ENCODE measurements at regions not wholly inside any gene's neighbourhood (a gene's known extent, or its start where the extent isn't known, plus 50 kb on each side); places are given as distances from the start of the nearest gene placed in this dataset.
A peak's percentile ranks its signal among the peaks of the same experiment; 100 is the strongest.

- Histone ChIP-seq H3K9me3 (ENCODE audit: control insufficient read depth in 2 of 2, insufficient read depth in 1 of 2, low read length in 1 of 2) (no peaks in the 10 kb centered on the region), H3K27ac (ENCODE audit: low read depth in 1 of 2, low read length in 1 of 2) (no peak overlapping the region), H3K36me3 (ENCODE audit: control insufficient read depth in 2 of 2, insufficient read depth in 2 of 2, low read length in 1 of 2) (no peaks in the 10 kb centered on the region), H3K27me3 (ENCODE audit: control insufficient read depth in 2 of 2, insufficient read depth in 1 of 2, low read length in 1 of 2) (no peaks in the 10 kb centered on the region), H3K4me1 (ENCODE audit: control insufficient read depth in 2 of 2, insufficient read depth in 2 of 2, low read length in 2 of 2) (no peaks in the 10 kb centered on the region), H3K4me3 (ENCODE audit: low read length in 2 of 2) (no peak overlapping the region)
- DNase-seq (ENCODE audit: low read depth in 6 of 9, low spot score in 9 of 9): peak in 1 of 9 donors; percentile 9
Observed at GRCh38 chr1:193701759-193702158, 515.3 kb upstream of the B3GALT2 start.

- Histone ChIP-seq H3K4me3 (ENCODE audit: low read length in 2 of 2) (no peak overlapping the region), H3K27me3 (ENCODE audit: control insufficient read depth in 2 of 2, insufficient read depth in 1 of 2, low read length in 1 of 2) (no peaks in the 10 kb centered on the region), H3K27ac (ENCODE audit: low read depth in 1 of 2, low read length in 1 of 2) (no peak overlapping the region), H3K36me3 (ENCODE audit: control insufficient read depth in 2 of 2, insufficient read depth in 2 of 2, low read length in 1 of 2) (no peaks in the 10 kb centered on the region), H3K4me1 (ENCODE audit: control insufficient read depth in 2 of 2, insufficient read depth in 2 of 2, low read length in 2 of 2) (no peaks in the 10 kb centered on the region), H3K9me3 (ENCODE audit: control insufficient read depth in 2 of 2, insufficient read depth in 1 of 2, low read length in 1 of 2) (no peaks in the 10 kb centered on the region)
- 95% methylated on average over 3 of the region's 3 CpGs for WGBS
- DNase-seq (ENCODE audit: low read depth in 6 of 9, low spot score in 9 of 9): no peak
Observed at GRCh38 chr1:193700710-193701355, 514.4 kb upstream of the B3GALT2 start.

- 98% methylated on average over 4 of the region's 4 CpGs for WGBS
Observed at GRCh38 chr1:193699261-193699660, 512.8 kb upstream of the B3GALT2 start.

GRCh38 chr1:193697776-193698175 lies 511.4 kb upstream of the B3GALT2 start:
- H3K27ac ChIP-seq (ENCODE audit: low read depth in 1 of 2, low read length in 1 of 2): no peak overlapping the region
- no peak for DNase-seq (ENCODE audit: low read depth in 6 of 9, low spot score in 9 of 9)
- 95% methylated on average over 3 of the region's 3 CpGs for WGBS
- H3K36me3 ChIP-seq (ENCODE audit: control insufficient read depth in 2 of 2, insufficient read depth in 2 of 2, low read length in 1 of 2): no peaks in the 10 kb centered on the region
- no peak overlapping the region for H3K4me3 ChIP-seq (ENCODE audit: low read length in 2 of 2)
- no peaks in the 10 kb centered on the region for H3K27me3 ChIP-seq (ENCODE audit: control insufficient read depth in 2 of 2, insufficient read depth in 1 of 2, low read length in 1 of 2)
- no peaks in the 10 kb centered on the region for H3K4me1 ChIP-seq (ENCODE audit: control insufficient read depth in 2 of 2, insufficient read depth in 2 of 2, low read length in 2 of 2)
- no peaks in the 10 kb centered on the region for H3K9me3 ChIP-seq (ENCODE audit: control insufficient read depth in 2 of 2, insufficient read depth in 1 of 2, low read length in 1 of 2)

More at GRCh38 chr1:193699261-193699660, 512.8 kb upstream of the B3GALT2 start:
- Histone ChIP-seq H3K4me3 (ENCODE audit: low read length in 2 of 2) (no peak overlapping the region), H3K4me1 (ENCODE audit: control insufficient read depth in 2 of 2, insufficient read depth in 2 of 2, low read length in 2 of 2) (no peaks in the 10 kb centered on the region), H3K27me3 (ENCODE audit: control insufficient read depth in 2 of 2, insufficient read depth in 1 of 2, low read length in 1 of 2) (no peaks in the 10 kb centered on the region), H3K9me3 (ENCODE audit: control insufficient read depth in 2 of 2, insufficient read depth in 1 of 2, low read length in 1 of 2) (no peaks in the 10 kb centered on the region), H3K36me3 (ENCODE audit: control insufficient read depth in 2 of 2, insufficient read depth in 2 of 2, low read length in 1 of 2) (no peaks in the 10 kb centered on the region), H3K27ac (ENCODE audit: low read depth in 1 of 2, low read length in 1 of 2) (no peak overlapping the region)
- no peak for DNase-seq (ENCODE audit: low read depth in 6 of 9, low spot score in 9 of 9)

- Histone ChIP-seq H3K9me3 (ENCODE audit: control insufficient read depth in 2 of 2, insufficient read depth in 1 of 2, low read length in 1 of 2) (no peaks in the 10 kb centered on the region), H3K27me3 (ENCODE audit: control insufficient read depth in 2 of 2, insufficient read depth in 1 of 2, low read length in 1 of 2) (no peaks in the 10 kb centered on the region), H3K36me3 (ENCODE audit: control insufficient read depth in 2 of 2, insufficient read depth in 2 of 2, low read length in 1 of 2) (no peaks in the 10 kb centered on the region), H3K4me1 (ENCODE audit: control insufficient read depth in 2 of 2, insufficient read depth in 2 of 2, low read length in 2 of 2) (no peaks in the 10 kb centered on the region), H3K4me3 (ENCODE audit: low read length in 2 of 2) (no peak overlapping the region), H3K27ac (ENCODE audit: low read depth in 1 of 2, low read length in 1 of 2) (no peak overlapping the region)
- no peak for DNase-seq (ENCODE audit: low read depth in 6 of 9, low spot score in 9 of 9)
- 99% methylated on average over 2 of the region's 2 CpGs for WGBS
Observed at GRCh38 chr1:193697115-193697762, 510.8 kb upstream of the B3GALT2 start.

GRCh38 chr1:193694741-193695140 lies 508.3 kb upstream of the B3GALT2 start:
- no peak overlapping the region for H3K4me3 ChIP-seq (ENCODE audit: low read length in 2 of 2)
- WGBS: 95% methylated on average over 1 of the region's 1 CpG
- no peaks in the 10 kb centered on the region for H3K27me3 ChIP-seq (ENCODE audit: control insufficient read depth in 2 of 2, insufficient read depth in 1 of 2, low read length in 1 of 2)
- no peaks in the 10 kb centered on the region for H3K9me3 ChIP-seq (ENCODE audit: control insufficient read depth in 2 of 2, insufficient read depth in 1 of 2, low read length in 1 of 2)
- no peaks in the 10 kb centered on the region for H3K36me3 ChIP-seq (ENCODE audit: control insufficient read depth in 2 of 2, insufficient read depth in 2 of 2, low read length in 1 of 2)
- no peaks in the 10 kb centered on the region for H3K4me1 ChIP-seq (ENCODE audit: control insufficient read depth in 2 of 2, insufficient read depth in 2 of 2, low read length in 2 of 2)
- DNase-seq (ENCODE audit: low read depth in 6 of 9, low spot score in 9 of 9): no peak
- H3K27ac ChIP-seq (ENCODE audit: low read depth in 1 of 2, low read length in 1 of 2): no peak overlapping the region

- H3K4me1 ChIP-seq (ENCODE audit: control insufficient read depth in 2 of 2, insufficient read depth in 2 of 2, low read length in 2 of 2): no peaks in the 10 kb centered on the region
- H3K9me3 ChIP-seq (ENCODE audit: control insufficient read depth in 2 of 2, insufficient read depth in 1 of 2, low read length in 1 of 2): no peaks in the 10 kb centered on the region
- no peaks in the 10 kb centered on the region for H3K36me3 ChIP-seq (ENCODE audit: control insufficient read depth in 2 of 2, insufficient read depth in 2 of 2, low read length in 1 of 2)
- H3K27me3 ChIP-seq (ENCODE audit: control insufficient read depth in 2 of 2, insufficient read depth in 1 of 2, low read length in 1 of 2): no peaks in the 10 kb centered on the region
- no peak overlapping the region for H3K27ac ChIP-seq (ENCODE audit: low read depth in 1 of 2, low read length in 1 of 2)
- WGBS: 24% methylated on average over 2 of the region's 2 CpGs
- H3K4me3 ChIP-seq (ENCODE audit: low read length in 2 of 2): no peak overlapping the region
- no peak for DNase-seq (ENCODE audit: low read depth in 6 of 9, low spot score in 9 of 9)
Observed at GRCh38 chr1:193685986-193686385, 499.6 kb upstream of the B3GALT2 start.

GRCh38 chr1:193681422-193681821 lies 495.0 kb upstream of the B3GALT2 start:
- Histone ChIP-seq H3K4me3 (ENCODE audit: low read length in 2 of 2) (no peak overlapping the region), H3K9me3 (ENCODE audit: control insufficient read depth in 2 of 2, insufficient read depth in 1 of 2, low read length in 1 of 2) (no peaks in the 10 kb centered on the region), H3K27ac (ENCODE audit: low read depth in 1 of 2, low read length in 1 of 2) (no peak overlapping the region), H3K4me1 (ENCODE audit: control insufficient read depth in 2 of 2, insufficient read depth in 2 of 2, low read length in 2 of 2) (no peaks in the 10 kb centered on the region), H3K27me3 (ENCODE audit: control insufficient read depth in 2 of 2, insufficient read depth in 1 of 2, low read length in 1 of 2) (no peaks in the 10 kb centered on the region), H3K36me3 (ENCODE audit: control insufficient read depth in 2 of 2, insufficient read depth in 2 of 2, low read length in 1 of 2) (no peaks in the 10 kb centered on the region)
- 96% methylated on average over 1 of the region's 1 CpG for WGBS
- no peak for DNase-seq (ENCODE audit: low read depth in 6 of 9, low spot score in 9 of 9)

GRCh38 chr1:193680924-193681316 lies 494.5 kb upstream of the B3GALT2 start:
- no peaks in the 10 kb centered on the region for H3K4me1 ChIP-seq (ENCODE audit: control insufficient read depth in 2 of 2, insufficient read depth in 2 of 2, low read length in 2 of 2)
- no peaks in the 10 kb centered on the region for H3K9me3 ChIP-seq (ENCODE audit: control insufficient read depth in 2 of 2, insufficient read depth in 1 of 2, low read length in 1 of 2)
- no peaks in the 10 kb centered on the region for H3K27me3 ChIP-seq (ENCODE audit: control insufficient read depth in 2 of 2, insufficient read depth in 1 of 2, low read length in 1 of 2)
- no peak overlapping the region for H3K27ac ChIP-seq (ENCODE audit: low read depth in 1 of 2, low read length in 1 of 2)
- H3K36me3 ChIP-seq (ENCODE audit: control insufficient read depth in 2 of 2, insufficient read depth in 2 of 2, low read length in 1 of 2): no peaks in the 10 kb centered on the region
- H3K4me3 ChIP-seq (ENCODE audit: low read length in 2 of 2): no peak overlapping the region
- WGBS: 40% methylated on average over 2 of the region's 2 CpGs
- DNase-seq (ENCODE audit: low read depth in 6 of 9, low spot score in 9 of 9): no peak
